Activated gamma-delta T cell treated with anti-CD3 and anti-CD28 coated beads, Interleukin-2, amount 50 U/mL, for 16 hours (primary cell): ENCODE measurements at regions not wholly inside any gene's neighbourhood (a gene's known extent, or its start where the extent isn't known, plus 50 kb on each side); places are given as distances from the start of the nearest gene placed in this dataset.

Experiments used
- DNase-seq: peaks from one replicate; pipeline ENCODE4 v3.0.0-alpha.2; 2020; ENCODE audit warnings: low read depth

- DNase-seq = no peak
Measured at GRCh38 chr14:97730706-97731105, 933.5 kb downstream of the VRK1 start.

GRCh38 chr14:97731800-97732199, 934.6 kb downstream of the VRK1 start:
- DNase-seq = no peak

- DNase-seq = no peak
Measured at GRCh38 chr14:97747316-97747715, 950.1 kb downstream of the VRK1 start.

- no peak for DNase-seq
Measured at GRCh38 chr14:97748616-97749015, 951.4 kb downstream of the VRK1 start.

- DNase-seq = no peak
Measured at GRCh38 chr14:97757491-97757890, 960.3 kb downstream of the VRK1 start.

GRCh38 chr14:97760050-97760449, 962.9 kb downstream of the VRK1 start:
- DNase-seq = no peak

GRCh38 chr14:97762386-97762785, 965.2 kb downstream of the VRK1 start:
- no peak for DNase-seq

GRCh38 chr14:97771340-97772045, 974.3 kb downstream of the VRK1 start:
- DNase-seq = no peak

GRCh38 chr14:97773598-97773997, 976.4 kb downstream of the VRK1 start:
- no peak for DNase-seq

- no peak for DNase-seq
Measured at GRCh38 chr14:97776890-97777558, 979.8 kb downstream of the VRK1 start.

- DNase-seq = no peak
Measured at GRCh38 chr14:97777622-97778355, 980.6 kb downstream of the VRK1 start.

- no peak for DNase-seq
Measured at GRCh38 chr14:97779140-97779539, 982.0 kb downstream of the VRK1 start.

- DNase-seq = no peak
Measured at GRCh38 chr14:97780804-97781203, 983.6 kb downstream of the VRK1 start.

- no peak for DNase-seq
Measured at GRCh38 chr14:97781961-97782360, 984.8 kb downstream of the VRK1 start.

- DNase-seq = no peak
Measured at GRCh38 chr14:97782871-97783414, 985.8 kb downstream of the VRK1 start.

GRCh38 chr14:97785495-97785894, 988.3 kb downstream of the VRK1 start:
- no peak for DNase-seq

- no peak for DNase-seq
Measured at GRCh38 chr14:97788364-97788763, 991.2 kb downstream of the VRK1 start.

- DNase-seq = no peak
Measured at GRCh38 chr14:97788846-97789526, 991.8 kb downstream of the VRK1 start.

GRCh38 chr14:97791072-97791471, 993.9 kb downstream of the VRK1 start:
- no peak for DNase-seq

- DNase-seq = no peak
Measured at GRCh38 chr14:97791906-97792305, 994.7 kb downstream of the VRK1 start.

GRCh38 chr14:97796511-97796910, 999.3 kb downstream of the VRK1 start:
- no peak for DNase-seq

- DNase-seq = no peak
Measured at GRCh38 chr14:97798176-97798575, 1001.0 kb downstream of the VRK1 start.
